Activated T-helper 1 cell treated with anti-CD3 and anti-CD28 coated beads, Interleukin-12 subunit alpha, Interleukin-12 subunit beta, Interleukin-2, Interleukin-4 antibody, amounts not matched to agents 30 ng/mL and 10 ng/mL and 1 ng/mL, durations not matched to agents 14 hours and 24 hours and 36 hours (primary cell): ENCODE measurements at regions not wholly inside any gene's neighbourhood (a gene's known extent, or its start where the extent isn't known, plus 50 kb on each side); places are given as distances from the start of the nearest gene placed in this dataset.
"Not testable (repeated sequence)": the region's sequence is repeated elsewhere in the genome, so short reads cannot be mapped to it uniquely, and the experiment has no call there.

ENCODE experiments used
- DNase-seq: peaks from one replicate; pipeline ENCODE4 v3.0.0; 2021; ENCODE audit warnings: low spot score
- H3K27ac Mint-ChIP-seq: one replicate; pipeline ENCODE4 v1.8.0; 2021; ENCODE audit warnings: mild to moderate bottlenecking, mixed read lengths
- H3K27me3 Mint-ChIP-seq: one replicate; pipeline ENCODE4 v1.8.0; 2022; ENCODE audit warnings: mild to moderate bottlenecking, moderate library complexity, mixed read lengths; ENCODE audit not compliant: insufficient read depth
- H3K36me3 Mint-ChIP-seq: one replicate; pipeline ENCODE4 v1.8.0; 2021; ENCODE audit warnings: low read depth, mixed read lengths
- H3K4me1 Mint-ChIP-seq: one replicate; pipeline ENCODE4 v1.8.0; 2021; ENCODE audit warnings: low read depth, mixed read lengths
- H3K4me3 Mint-ChIP-seq: one replicate; pipeline ENCODE4 v1.8.0; 2021; ENCODE audit warnings: mild to moderate bottlenecking, moderate library complexity, mixed read lengths
- H3K9me3 Mint-ChIP-seq: one replicate; pipeline ENCODE4 v1.8.0; 2021; ENCODE audit warnings: mixed read lengths
- intact Hi-C: fragments of 100-400 bp; cut with micrococcal nuclease; formaldehyde crosslinking; loops from one replicate; pipeline ENCODE4 v1.15.1; 2024

DNA sequence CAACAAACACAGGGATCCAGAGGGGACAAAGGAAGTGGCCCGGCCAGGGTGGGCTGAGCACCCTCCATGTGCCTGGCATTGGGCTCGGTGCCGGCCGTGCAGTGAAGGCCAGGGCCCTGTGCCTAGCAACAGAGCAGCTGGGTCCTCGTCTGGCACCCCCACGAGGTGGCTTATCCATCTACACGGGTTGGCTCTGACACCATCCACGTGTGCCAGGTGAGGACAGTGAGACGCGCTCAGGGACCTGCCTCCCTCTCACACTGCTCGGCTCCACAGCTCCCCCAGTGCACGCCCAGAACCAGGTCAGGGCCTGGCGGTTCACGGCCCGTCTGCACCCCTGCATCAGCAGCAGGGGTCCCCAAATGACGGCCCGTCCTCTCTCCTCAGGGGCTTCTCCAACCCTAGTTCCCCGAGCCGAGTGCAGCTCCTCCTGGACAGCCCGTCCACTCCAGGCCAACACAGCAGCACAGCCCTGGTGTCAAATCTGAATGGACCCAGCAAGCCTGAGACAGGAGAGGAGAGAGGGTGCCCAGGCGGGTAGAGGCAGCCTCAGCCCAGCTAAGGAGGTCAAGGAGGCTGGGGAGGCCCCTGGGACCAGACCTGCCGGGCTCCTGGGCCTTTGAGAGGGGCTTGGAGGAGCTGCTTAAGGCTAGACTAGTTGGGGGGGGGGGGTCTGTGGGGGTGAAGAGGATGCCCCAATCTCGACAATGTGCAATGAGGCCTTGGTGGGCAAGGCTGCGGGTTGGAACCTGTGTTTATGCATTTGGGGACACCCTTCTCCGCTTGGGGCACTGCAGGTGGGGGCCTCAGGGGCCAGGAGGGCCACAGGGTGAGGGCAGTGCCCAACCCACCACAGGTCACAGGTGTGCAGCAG is 113.6 kb downstream of the FAM53A start:
- no peaks in the 10 kb centered on the region for H3K27me3 Mint-ChIP-seq
- no peaks in the 10 kb centered on the region for H3K36me3 Mint-ChIP-seq
- H3K4me1 Mint-ChIP-seq, result no peaks in the 10 kb centered on the region
- H3K27ac Mint-ChIP-seq, result no peak overlapping the region
- no peak for DNase-seq
- no peaks in the 10 kb centered on the region for H3K9me3 Mint-ChIP-seq
- no peak overlapping the region for H3K4me3 Mint-ChIP-seq
- intact Hi-C loops, result no loop called here

DNA sequence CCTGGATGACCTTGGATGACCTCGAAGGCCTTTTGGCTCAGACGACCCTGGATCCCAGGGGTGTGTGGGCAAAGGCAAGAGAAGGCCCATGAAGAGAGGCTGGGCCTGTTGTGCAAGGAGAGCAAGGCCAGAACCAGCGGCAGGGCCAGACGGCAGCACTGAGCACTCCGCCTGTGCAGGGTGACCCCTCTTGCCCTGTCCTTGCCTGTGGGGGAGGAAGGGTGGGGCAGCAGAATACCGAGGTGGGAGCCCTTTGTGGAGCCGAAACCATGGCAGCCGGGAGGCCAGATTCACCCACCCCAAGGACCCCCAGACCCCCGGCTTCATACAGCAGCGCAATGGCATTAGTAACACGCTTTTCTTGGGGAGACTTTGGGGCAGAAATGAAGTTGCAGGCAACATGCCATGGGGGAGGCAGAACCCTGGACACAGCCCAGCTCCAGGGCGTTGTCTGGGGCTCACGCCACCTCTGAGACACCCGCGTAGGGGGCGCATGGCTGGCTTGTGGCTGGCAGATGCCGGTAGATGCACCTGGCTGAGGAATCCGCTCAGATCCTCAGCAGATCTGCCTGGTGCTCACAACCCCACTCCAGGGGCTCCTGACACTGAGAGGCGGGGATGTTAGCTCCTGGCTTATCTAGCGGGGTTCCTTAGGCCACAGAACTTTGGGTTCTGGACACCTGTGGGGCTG is 114.5 kb downstream of the FAM53A start:
- no peaks in the 10 kb centered on the region for H3K36me3 Mint-ChIP-seq
- H3K4me1 Mint-ChIP-seq, result no peaks in the 10 kb centered on the region
- intact Hi-C loops, result no loop called here
- H3K27ac Mint-ChIP-seq, result no peak overlapping the region
- H3K9me3 Mint-ChIP-seq, result no peaks in the 10 kb centered on the region
- H3K27me3 Mint-ChIP-seq, result no peaks in the 10 kb centered on the region
- no peak overlapping the region for H3K4me3 Mint-ChIP-seq
- no peak for DNase-seq

DNA sequence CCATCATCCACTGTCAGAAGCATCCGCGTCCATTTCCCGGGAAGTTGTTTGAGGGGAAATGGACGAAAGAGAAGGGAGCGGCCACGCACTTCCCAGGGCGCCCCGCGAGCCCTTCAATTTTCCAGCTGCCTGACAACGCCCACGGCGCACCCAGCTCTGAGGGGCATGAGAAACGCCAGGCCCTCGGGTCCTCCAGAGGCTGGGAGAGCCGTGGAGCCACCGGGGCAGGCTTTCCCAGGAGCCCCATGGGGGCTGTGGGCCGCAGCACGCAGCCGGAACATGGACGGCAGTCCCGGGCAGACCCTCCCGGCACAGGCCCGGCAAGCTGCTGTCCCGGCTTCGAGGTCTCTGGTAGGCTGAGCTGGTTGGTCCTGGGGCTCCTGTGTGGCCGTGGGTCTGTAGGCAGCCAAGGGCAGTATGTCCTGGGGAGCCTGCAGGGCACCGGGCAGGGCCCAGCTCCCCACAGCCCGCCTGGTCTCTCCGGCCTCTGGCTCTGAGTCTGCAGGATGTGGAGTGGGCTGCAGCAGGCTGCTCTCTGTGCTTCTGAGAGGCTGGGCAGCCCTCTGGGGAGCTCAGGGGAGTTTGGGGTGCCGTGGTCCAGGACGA is 115.2 kb downstream of the FAM53A start:
- Mint-ChIP-seq H3K36me3 (no peaks in the 10 kb centered on the region), H3K27ac (no peak overlapping the region)

DNA sequence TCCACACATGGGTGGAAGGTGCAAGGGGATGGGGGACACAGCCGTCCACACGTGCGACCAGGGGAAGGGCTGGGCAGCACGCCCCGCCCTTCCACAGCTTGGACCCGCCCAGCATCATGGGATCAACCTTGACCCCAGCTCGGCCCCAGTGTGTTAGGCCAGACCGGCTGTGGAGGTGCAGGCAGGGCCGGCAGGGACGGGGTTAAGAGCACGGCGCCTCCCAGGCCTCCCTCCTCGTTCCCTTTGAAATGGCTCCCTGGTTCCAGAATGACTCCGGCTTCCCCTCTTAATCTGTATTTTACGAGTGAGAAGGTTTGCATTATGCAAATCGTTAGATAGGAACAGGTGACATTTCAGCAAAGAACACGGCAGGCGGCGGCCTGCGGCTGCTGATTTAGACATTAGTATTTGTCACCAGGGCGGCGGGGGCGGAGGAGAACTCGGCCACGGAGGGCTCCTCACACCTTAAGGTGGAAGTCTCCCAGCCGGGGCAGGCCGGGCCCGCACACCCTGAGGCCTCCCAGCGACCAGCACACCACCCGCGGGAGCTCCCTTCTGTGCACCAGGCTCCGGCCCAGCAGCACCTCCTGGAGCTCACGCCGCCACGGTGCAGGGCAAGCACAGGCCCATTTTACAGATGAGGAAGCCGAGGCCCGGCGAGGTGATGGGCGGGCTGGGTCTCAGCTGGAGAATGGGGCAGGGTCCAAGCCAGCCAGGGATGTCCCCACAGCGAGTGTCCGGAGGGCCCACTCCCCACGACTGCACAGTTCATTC is 116.1 kb downstream of the FAM53A start:
- Mint-ChIP-seq H3K36me3 (no peaks in the 10 kb centered on the region), H3K27me3 (no peaks in the 10 kb centered on the region), H3K9me3 (no peaks in the 10 kb centered on the region), H3K4me1 (no peaks in the 10 kb centered on the region), H3K4me3 (no peak overlapping the region), H3K27ac (no peak overlapping the region)
- intact Hi-C loops, result loop anchor here (2.0 kb wide), 1 partner anchor 13 kb away; no protein-coding TSS in a partner anchor
- DNase-seq, result no peak

More for the DNA sequence above, 115.2 kb downstream of the FAM53A start:
- H3K27me3 Mint-ChIP-seq, result no peaks in the 10 kb centered on the region
- H3K4me3 Mint-ChIP-seq, result no peak overlapping the region
- no peaks in the 10 kb centered on the region for H3K9me3 Mint-ChIP-seq
- intact Hi-C loops, result no loop called here
- DNase-seq, result no peak
- no peaks in the 10 kb centered on the region for H3K4me1 Mint-ChIP-seq

DNA sequence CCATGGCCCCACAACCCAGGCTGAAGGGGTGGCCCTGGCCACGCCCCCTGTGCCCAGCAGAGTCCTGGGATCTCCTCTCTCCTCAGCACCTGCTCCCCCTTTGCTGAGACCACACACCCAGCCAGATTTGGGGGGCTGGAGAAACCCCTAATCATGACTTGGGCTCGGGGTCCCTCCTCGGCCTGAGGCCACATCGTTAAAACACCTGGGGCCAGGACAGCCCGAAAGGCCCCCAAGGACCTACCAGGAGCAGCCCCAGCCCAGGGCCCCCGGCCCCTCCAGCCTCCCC is 116.7 kb downstream of the FAM53A start:
- H3K4me1 Mint-ChIP-seq, result no peaks in the 10 kb centered on the region
- H3K4me3 Mint-ChIP-seq, result no peak overlapping the region

DNA sequence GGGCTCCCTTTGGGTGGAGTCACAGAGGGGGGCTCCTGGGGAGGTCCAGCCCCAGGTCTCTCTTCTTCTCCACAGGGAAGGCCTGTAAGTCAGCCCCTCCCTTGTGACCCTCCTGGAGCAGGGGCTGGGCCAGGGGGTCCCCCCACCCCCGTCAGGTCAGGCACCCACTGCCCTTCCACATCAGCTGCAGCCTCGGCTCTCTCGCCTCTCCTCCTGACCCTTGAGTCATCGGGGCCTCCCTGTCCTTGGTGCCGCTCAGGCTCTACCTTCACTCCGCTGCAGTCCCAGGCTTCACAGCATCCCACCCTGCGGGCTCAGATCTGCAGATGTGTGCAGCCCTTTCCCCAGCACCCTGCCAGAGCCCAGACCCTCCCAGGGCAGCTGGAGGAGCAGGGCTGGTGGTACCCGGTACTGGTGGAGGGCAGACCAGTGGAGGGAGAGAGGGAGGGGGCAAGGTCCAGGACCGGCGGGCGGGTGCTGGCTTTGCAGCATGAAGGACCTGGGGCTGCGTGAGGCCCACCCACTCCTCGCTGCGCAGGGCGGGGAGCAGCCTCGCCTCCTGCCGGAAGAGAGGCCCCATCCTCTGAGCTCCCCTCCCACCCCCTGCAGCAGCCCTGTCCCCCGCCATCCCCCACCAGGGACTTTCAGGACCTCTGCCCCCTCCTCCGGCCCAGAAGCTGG is 117.1 kb downstream of the FAM53A start:
- Mint-ChIP-seq H3K27ac (no peak overlapping the region), H3K36me3 (no peaks in the 10 kb centered on the region), H3K9me3 (no peaks in the 10 kb centered on the region), H3K4me3 (no peak overlapping the region), H3K27me3 (no peaks in the 10 kb centered on the region), H3K4me1 (no peaks in the 10 kb centered on the region)
- no peak for DNase-seq
- intact Hi-C loops, result loop anchor here (2.0 kb wide), 1 partner anchor 14 kb away; no protein-coding TSS in a partner anchor

More for the DNA sequence above, 116.7 kb downstream of the FAM53A start:
- H3K9me3 Mint-ChIP-seq, result no peaks in the 10 kb centered on the region
- no peak overlapping the region for H3K27ac Mint-ChIP-seq
- intact Hi-C loops, result loop anchor here (2.0 kb wide), 1 partner anchor 13 kb away; no protein-coding TSS in a partner anchor
- H3K36me3 Mint-ChIP-seq, result no peaks in the 10 kb centered on the region
- no peaks in the 10 kb centered on the region for H3K27me3 Mint-ChIP-seq
- no peak for DNase-seq

DNA sequence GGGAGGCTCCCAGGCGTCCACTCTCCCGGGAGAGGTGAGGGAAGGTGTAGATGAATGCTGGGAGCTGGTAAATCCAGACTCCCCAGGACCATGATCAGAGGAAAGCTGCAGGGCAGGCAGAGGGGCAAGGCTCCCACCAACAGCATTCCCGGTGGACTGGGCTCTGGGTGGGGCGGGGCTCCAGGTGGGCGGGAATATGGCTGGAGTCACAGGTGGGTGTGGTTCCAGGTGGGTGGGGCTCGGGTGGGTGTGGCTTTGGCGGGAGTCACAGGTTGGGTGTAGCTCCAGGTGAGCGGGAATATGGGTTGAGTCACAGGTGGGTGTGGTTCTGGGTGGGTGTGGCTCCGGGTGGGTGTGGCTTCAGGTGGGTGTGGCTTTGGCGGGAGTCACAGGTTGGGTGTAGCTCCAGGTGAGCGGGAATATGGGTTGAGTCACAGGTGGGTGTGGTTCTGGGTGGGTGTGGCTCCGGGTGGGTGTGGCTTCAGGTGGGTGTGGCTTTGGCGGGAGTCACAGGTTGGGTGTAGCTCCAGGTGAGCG is 117.7 kb downstream of the FAM53A start:
- intact Hi-C loops, result loop anchor here (2.0 kb wide), 1 partner anchor 14 kb away; no protein-coding TSS in a partner anchor
- not testable (repeated sequence) for H3K36me3 Mint-ChIP-seq, H3K27me3 Mint-ChIP-seq, H3K4me1 Mint-ChIP-seq, H3K27ac Mint-ChIP-seq, DNase-seq, H3K9me3 Mint-ChIP-seq, H3K4me3 Mint-ChIP-seq

DNA sequence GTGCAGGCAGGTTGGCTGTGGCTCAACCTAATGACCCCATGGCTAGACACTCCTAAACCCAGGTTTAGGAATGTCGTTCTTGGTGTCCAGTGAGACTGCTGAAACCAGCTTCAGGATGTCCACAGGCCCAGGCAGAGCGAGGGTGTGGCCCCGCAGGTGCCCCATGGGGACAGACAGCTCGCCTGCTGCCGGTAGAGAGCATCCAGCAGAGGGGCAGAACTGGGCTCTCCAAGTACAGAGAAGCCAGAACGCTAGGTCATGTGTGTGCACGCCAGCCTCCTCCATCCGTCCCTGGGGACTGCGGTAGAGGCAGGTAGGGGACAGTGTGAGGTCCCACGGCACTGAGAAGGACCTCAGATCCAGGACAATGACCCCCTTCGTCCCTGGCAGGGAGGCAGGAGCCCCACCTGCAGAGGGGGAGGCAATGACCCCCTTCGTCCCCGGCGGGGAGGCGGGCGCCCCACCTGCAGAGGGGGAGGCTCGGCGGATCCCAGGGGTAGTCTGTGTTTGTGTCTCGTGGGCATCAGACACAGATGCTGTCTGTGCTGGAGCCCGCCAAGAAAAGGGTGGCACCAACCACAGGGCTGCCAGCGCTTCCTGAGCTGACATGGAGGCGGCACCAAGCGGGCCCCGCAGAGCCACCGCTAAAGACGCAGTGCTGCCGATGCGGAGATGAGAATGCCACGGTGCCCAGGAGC is 118.4 kb downstream of the FAM53A start:
- no peak for DNase-seq
- Mint-ChIP-seq H3K4me3 (no peak overlapping the region), H3K4me1 (no peaks in the 10 kb centered on the region), H3K36me3 (no peaks in the 10 kb centered on the region), H3K27ac (no peak overlapping the region), H3K9me3 (no peaks in the 10 kb centered on the region), H3K27me3 (no peaks in the 10 kb centered on the region)
- intact Hi-C loops, result loop anchor here (2.0 kb wide), 1 partner anchor 15 kb away; no protein-coding TSS in a partner anchor

DNA sequence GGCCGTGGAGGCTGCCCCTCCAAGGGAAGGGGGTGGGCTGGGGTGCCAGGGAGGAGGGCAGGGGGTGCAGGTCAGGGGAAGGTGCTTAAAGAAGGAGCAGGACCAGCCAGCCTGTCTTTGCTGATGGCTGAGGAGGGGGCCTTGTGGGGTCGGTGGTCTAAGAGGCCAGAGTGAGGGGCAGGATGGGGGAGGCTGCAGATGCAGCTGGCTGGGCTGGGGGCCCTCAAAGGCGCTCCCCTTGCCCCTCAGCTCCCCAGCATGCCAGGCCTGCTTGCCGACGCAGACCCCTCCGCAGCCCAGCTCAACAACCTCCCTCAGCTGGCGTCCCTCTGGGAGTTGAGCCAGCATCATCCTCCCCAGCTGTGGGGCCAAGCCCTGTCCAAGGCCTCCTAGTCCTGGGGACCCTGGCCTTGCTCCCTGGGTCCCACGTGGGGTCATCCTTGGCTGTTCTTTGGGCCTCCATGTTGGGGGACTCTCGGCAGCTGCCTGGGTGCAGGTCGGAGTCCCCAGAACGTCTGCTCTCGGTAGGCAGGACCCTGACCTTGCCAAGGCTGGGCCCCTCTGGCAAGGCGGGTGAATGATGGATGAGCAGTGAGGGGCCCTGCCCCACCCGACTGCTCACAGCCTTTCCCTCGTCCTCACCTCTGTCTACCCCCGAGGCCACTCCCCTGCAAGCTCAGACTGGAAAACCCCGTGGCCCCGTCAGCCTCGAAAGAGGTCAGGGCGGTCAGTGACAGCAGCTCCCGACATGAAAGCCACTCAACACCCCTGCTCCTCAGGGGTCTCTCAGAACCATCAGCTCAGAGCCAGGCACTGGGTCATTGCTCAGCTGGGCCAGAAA is 119.4 kb downstream of the FAM53A start:
- H3K4me3 Mint-ChIP-seq, result no peak overlapping the region
- no peaks in the 10 kb centered on the region for H3K36me3 Mint-ChIP-seq
- H3K9me3 Mint-ChIP-seq, result no peaks in the 10 kb centered on the region
- H3K27me3 Mint-ChIP-seq, result no peaks in the 10 kb centered on the region
- H3K27ac Mint-ChIP-seq, result no peak overlapping the region
- H3K4me1 Mint-ChIP-seq, result no peaks in the 10 kb centered on the region
- intact Hi-C loops, result no loop called here
- no peak for DNase-seq

DNA sequence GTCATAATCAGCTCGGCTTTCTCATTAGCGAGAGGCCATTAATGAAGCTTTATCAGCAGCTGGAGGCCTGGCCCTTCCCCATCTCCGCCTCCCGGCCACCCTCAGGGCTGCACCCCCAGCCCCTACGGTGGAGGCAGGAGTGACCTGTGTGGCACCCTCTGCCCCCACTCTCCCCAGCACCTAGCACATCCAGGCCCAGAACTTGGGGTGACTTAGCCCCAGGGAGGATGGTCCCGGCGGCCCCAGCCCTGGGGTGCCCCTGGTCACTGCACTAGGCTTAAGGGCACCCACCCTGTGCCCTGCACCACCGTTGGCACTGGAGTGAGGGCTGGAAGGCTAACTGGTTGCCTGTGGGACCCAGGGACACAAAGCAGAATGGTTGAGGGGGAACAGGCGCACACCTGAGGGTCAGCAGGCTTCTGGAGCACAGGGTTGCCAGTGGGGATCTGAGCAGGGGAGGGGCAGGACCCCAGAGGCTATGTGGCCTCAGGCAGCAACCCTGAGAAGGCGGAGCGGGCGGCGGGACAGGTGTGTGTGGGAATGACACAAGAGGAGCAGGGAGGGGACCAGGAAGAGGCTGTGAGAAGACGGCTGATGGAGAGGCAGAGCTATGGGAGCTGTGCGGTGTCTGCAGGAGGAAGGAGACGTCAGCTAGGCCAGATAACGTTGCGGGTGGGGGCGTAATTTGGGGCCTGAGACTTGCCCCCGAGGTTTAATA is 120.2 kb downstream of the FAM53A start:
- no peaks in the 10 kb centered on the region for H3K4me1 Mint-ChIP-seq
- no peaks in the 10 kb centered on the region for H3K9me3 Mint-ChIP-seq
- no peaks in the 10 kb centered on the region for H3K36me3 Mint-ChIP-seq
- DNase-seq, result no peak
- no peaks in the 10 kb centered on the region for H3K27me3 Mint-ChIP-seq
- intact Hi-C loops, result no loop called here
- H3K27ac Mint-ChIP-seq, result no peak overlapping the region
- H3K4me3 Mint-ChIP-seq, result no peak overlapping the region
